Endothelial cell of umbilical vein (primary cell): ENCODE measurements at regions not wholly inside any gene's neighbourhood (a gene's known extent, or its start where the extent isn't known, plus 50 kb on each side); places are given as distances from the start of the nearest gene placed in this dataset.

Experiments used
- BruUV-seq: library from RNA; stranded (reverse); fragments of 400-500 nt; replicated peaks from 2 replicates; lab custom pipeline; 2021; lab: Mats Ljungman, UMichigan
- CTCF ChIA-PET: fragments of 300-600, 350-600 bp; sonication (Branson Sonifier 250); formaldehyde crosslinking; loops from one replicate; lab custom pipeline; 2021; ENCODE audit warnings: antibody characterized with exemption, inconsistent platforms; lab: Charles Lee
- POLR2A ChIA-PET: fragments of 300-600, 350-600 bp; sonication (Branson Sonifier 250); formaldehyde crosslinking; loops from one replicate; lab custom pipeline; 2021; ENCODE audit warnings: antibody characterized with exemption, inconsistent platforms; lab: Charles Lee
- DNase-seq: peaks from one replicate; pipeline ENCODE4 v3.0.0-alpha.2; 2011; ENCODE audit warnings: low read depth, low spot score
- FAIRE-seq: peaks from 2 replicates; lab custom pipeline; 2011; peaks lifted over from hg19 to GRCh38; lab: Jason Lieb, UNC
- H2AFZ ChIP-seq: 2 replicates; pipeline ENCODE4 v1.6.0; 2012; ENCODE audit warnings: low read depth, low read length, control low read depth, inconsistent platforms
- H3K27ac ChIP-seq: 2 replicates; pipeline ENCODE4 v1.5.1; 2011; ENCODE audit warnings: low read depth, mild to moderate bottlenecking, control low read depth, low read length, moderate library complexity; ENCODE audit not compliant: insufficient read depth
- H3K27me3 ChIP-seq, 2 experiments: 2 replicates each; pipeline versions ENCODE4 v1.6.0 to v1.6.1; 2011; ENCODE audit warnings: low read length in 2 of 2, mixed read lengths in 1 of 2; ENCODE audit not compliant: control insufficient read depth in 2 of 2, insufficient read depth in 2 of 2
- H3K36me3 ChIP-seq, 2 experiments: 2 replicates in 1 of 2; 3 replicates in 1 of 2; pipeline ENCODE4 v1.5.1; 2011; ENCODE audit warnings: low read length in 2 of 2, mild to moderate bottlenecking in 1 of 2, moderate library complexity in 1 of 2; ENCODE audit not compliant: control insufficient read depth in 2 of 2, insufficient read depth in 2 of 2; ENCODE audit errors: extremely low read depth in 1 of 2
- H3K4me1 ChIP-seq: 3 replicates; pipeline ENCODE4 v1.5.1; 2011; ENCODE audit warnings: mild to moderate bottlenecking, low read length; ENCODE audit not compliant: control insufficient read depth, insufficient read depth; ENCODE audit errors: extremely low read depth
- H3K4me2 ChIP-seq: 2 replicates; pipeline ENCODE4 v1.6.1; 2011; ENCODE audit warnings: low read length, control low read depth, mixed read lengths; ENCODE audit not compliant: insufficient read depth
- H3K4me3 ChIP-seq, 3 experiments: fragments of 200-600 bp in 1 of 3; sonication (generic), shearing (Covaris generic) in 1 of 3; replicated peaks in 1 of 3; 2 replicates each; pipeline ENCODE4 v1.5.1; 2011 to 2016; ENCODE audit warnings: control low read depth in 3 of 3, low read length in 3 of 3, mild to moderate bottlenecking in 2 of 3, inconsistent platforms in 1 of 3, low read depth in 1 of 3, moderate library complexity in 1 of 3; ENCODE audit not compliant: insufficient read depth in 1 of 3
- H3K79me2 ChIP-seq: 2 replicates; pipeline ENCODE4 v1.6.0; 2012; ENCODE audit warnings: low read length, inconsistent platforms; ENCODE audit not compliant: control insufficient read depth, insufficient read depth
- H3K9ac ChIP-seq: replicated peaks from 2 replicates; pipeline ENCODE3; 2011; ENCODE audit warnings: low read length, control low read depth; ENCODE audit not compliant: insufficient read depth; ENCODE audit errors: extremely low read depth
- H3K9me1 ChIP-seq: replicated peaks from 3 replicates; pipeline ENCODE4 v1.6.0; 2011; ENCODE audit warnings: mild to moderate bottlenecking, low read length; ENCODE audit not compliant: control insufficient read depth, insufficient read depth; ENCODE audit errors: extremely low read depth
- H3K9me3 ChIP-seq: replicated peaks from 2 replicates; pipeline ENCODE4 v1.5.1; 2012; ENCODE audit warnings: low read length, inconsistent platforms; ENCODE audit not compliant: control insufficient read depth, insufficient read depth
- H4K20me1 ChIP-seq: replicated peaks from 2 replicates; pipeline ENCODE3; 2011; ENCODE audit warnings: mild to moderate bottlenecking, low read length; ENCODE audit not compliant: control insufficient read depth, insufficient read depth; ENCODE audit errors: extremely low read depth
- FOS ChIP-seq: IDR thresholded peaks from 2 replicates; pipeline ENCODE4 v1.6.1; 2011; ENCODE audit warnings: mild to moderate bottlenecking, low read length, moderate library complexity, borderline replicate concordance; ENCODE audit not compliant: insufficient read depth
- GATA2 ChIP-seq: IDR thresholded peaks from 2 replicates; pipeline ENCODE4 v1.7.0; 2011; ENCODE audit warnings: low read depth, mild to moderate bottlenecking, moderate library complexity, mixed read lengths, low read length; ENCODE audit not compliant: insufficient read length, insufficient read depth
- JUN ChIP-seq: IDR thresholded peaks from 2 replicates; pipeline ENCODE4 v1.6.1; 2011; ENCODE audit warnings: borderline replicate concordance, low read depth; ENCODE audit not compliant: insufficient read length, insufficient read depth
- MYC ChIP-seq: IDR thresholded peaks from one replicate; pipeline ENCODE4 v1.6.1; 2011; ENCODE audit warnings: mild to moderate bottlenecking, low read depth, low read length
- POLR2A ChIP-seq: IDR thresholded peaks from 2 replicates; pipeline ENCODE4 v1.6.1; 2012; ENCODE audit warnings: low read depth, mild to moderate bottlenecking, control low read depth, low read length
- POLR2AphosphoS5 ChIP-seq: IDR thresholded peaks from 2 replicates; pipeline ENCODE4 v1.6.1; 2012; ENCODE audit warnings: low read depth, mild to moderate bottlenecking, control low read depth, low read length, moderate library complexity; ENCODE audit not compliant: insufficient read depth
- dilution Hi-C: fragments of 300-500 bp; cut with MboI; formaldehyde crosslinking; loops from one replicate; pipeline ENCODE4 v1.15.0; 2019; ENCODE audit warnings: low sequenced_read_pairs; ENCODE audit not compliant: extremely low pct_ligation_motif_present
- intact Hi-C: fragments of 100-400 bp; cut with micrococcal nuclease; formaldehyde crosslinking; loops from one replicate; pipeline ENCODE4 v1.10.0; 2022
- TF ChIP-seq, protein P1 (sequence below), 2 donors: IDR thresholded peaks; 1 replicate in 1 of 2; 2 replicates in 1 of 2; pipeline ENCODE4 v1.5.1; 2011; ENCODE audit warnings: low read length in 2 of 2, mild to moderate bottlenecking in 2 of 2, moderate library complexity in 2 of 2, control low read depth in 1 of 2, inconsistent platforms in 1 of 2, low read depth in 1 of 2; ENCODE audit not compliant: insufficient read depth in 1 of 2; ENCODE audit errors: extremely low read depth in 1 of 2
- TF ChIP-seq, protein P2 (sequence below): IDR thresholded peaks from 2 replicates; pipeline ENCODE4 v1.6.1; 2011; ENCODE audit not compliant: insufficient read depth, insufficient read length

DNA sequence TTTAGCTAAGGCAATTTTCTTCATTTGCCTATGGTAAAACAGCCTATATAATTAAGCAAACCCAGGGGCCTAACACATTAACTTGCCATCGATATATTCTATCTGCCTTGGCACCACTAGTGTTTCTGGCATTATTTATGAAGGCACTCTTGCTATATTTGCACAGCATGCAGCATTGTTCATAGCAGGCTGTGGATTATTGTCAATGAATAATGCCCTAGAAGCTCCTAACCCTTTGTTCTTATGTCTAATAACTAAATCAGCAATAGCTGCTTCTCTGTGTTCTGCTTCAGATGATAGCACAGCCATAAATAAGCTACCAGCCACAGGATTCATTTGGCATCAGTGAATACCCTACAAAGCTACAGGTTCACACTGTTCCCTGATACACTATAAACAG lies 254.8 kb upstream of the STXBP5 start:
- H3K4me3 ChIP-seq, result no peak overlapping the region
- H3K4me1 ChIP-seq, result no peaks in the 10 kb centered on the region
- no peak overlapping the region for H3K27ac ChIP-seq
- TF ChIP-seq POLR2AphosphoS5, result no peak
- no peak for TF ChIP-seq POLR2A
- TF ChIP-seq MYC, result no peak
- TF ChIP-seq GATA2, result no peak
- TF ChIP-seq JUN, result no peak
- TF ChIP-seq FOS, result no peak
- TF ChIP-seq, protein P1, sequence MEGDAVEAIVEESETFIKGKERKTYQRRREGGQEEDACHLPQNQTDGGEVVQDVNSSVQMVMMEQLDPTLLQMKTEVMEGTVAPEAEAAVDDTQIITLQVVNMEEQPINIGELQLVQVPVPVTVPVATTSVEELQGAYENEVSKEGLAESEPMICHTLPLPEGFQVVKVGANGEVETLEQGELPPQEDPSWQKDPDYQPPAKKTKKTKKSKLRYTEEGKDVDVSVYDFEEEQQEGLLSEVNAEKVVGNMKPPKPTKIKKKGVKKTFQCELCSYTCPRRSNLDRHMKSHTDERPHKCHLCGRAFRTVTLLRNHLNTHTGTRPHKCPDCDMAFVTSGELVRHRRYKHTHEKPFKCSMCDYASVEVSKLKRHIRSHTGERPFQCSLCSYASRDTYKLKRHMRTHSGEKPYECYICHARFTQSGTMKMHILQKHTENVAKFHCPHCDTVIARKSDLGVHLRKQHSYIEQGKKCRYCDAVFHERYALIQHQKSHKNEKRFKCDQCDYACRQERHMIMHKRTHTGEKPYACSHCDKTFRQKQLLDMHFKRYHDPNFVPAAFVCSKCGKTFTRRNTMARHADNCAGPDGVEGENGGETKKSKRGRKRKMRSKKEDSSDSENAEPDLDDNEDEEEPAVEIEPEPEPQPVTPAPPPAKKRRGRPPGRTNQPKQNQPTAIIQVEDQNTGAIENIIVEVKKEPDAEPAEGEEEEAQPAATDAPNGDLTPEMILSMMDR (IDR thresholded peaks at IDR 0.05; ENCODE audit: extremely low read depth in 1 of 2, insufficient read depth in 1 of 2, low read depth in 1 of 2, low read length in 2 of 2), result no peak
- TF ChIP-seq, protein P2, sequence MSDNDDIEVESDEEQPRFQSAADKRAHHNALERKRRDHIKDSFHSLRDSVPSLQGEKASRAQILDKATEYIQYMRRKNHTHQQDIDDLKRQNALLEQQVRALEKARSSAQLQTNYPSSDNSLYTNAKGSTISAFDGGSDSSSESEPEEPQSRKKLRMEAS, result no peak
- BruUV-seq, result no TSS peak
- H2AFZ ChIP-seq, result no peak overlapping the region
- intact Hi-C loops, result no loop called here
- H3K9me3 ChIP-seq, result no peaks in the 10 kb centered on the region
- no peak for FAIRE-seq
- H3K27me3 ChIP-seq, result no peaks in the 10 kb centered on the region
- H3K9me1 ChIP-seq, result no peaks in the 10 kb centered on the region
- H3K79me2 ChIP-seq, result no peaks in the 10 kb centered on the region
- ChIA-PET POLR2A (no interaction called here), CTCF (no interaction called here)
- H3K9ac ChIP-seq, result no peak overlapping the region
- no peaks in the 10 kb centered on the region for H4K20me1 ChIP-seq
- DNase-seq, result no peak
- H3K36me3 ChIP-seq, result no peaks in the 10 kb centered on the region
- dilution Hi-C loops, result no loop called here
- H3K4me2 ChIP-seq, result no peak overlapping the region
